ENCODE measurements at regions not wholly inside any gene's neighbourhood (a gene's known extent, or its start where the extent isn't known, plus 50 kb on each side); places are given as distances from the start of the nearest gene placed in this dataset.
A peak's percentile ranks its signal among the peaks of the same experiment; 100 is the strongest.

- Histone ChIP-seq H3K27ac (no peak overlapping the region), H3K27me3 (no peaks in the 10 kb centered on the region), H3K9me3 (no peaks in the 10 kb centered on the region), H3K4me1 (no peaks in the 10 kb centered on the region), H3K36me3 (replicated peaks in 1 of 2; ENCODE audit: insufficient read depth in 1 of 2, low read depth in 2 of 2) (no peaks in the 10 kb centered on the region), H3K4me3 (no peak overlapping the region)
- intact Hi-C loops (cut with DNase I) = no loop called here
- ATAC-seq (no peak), DNase-seq (no peak)
- WGBS, 2 donors = 63 to 74% methylated on average over 2 of the region's 2 CpGs
- TF ChIP-seq CTCF (IDR thresholded peaks at IDR 0.05) (no peak), POLR2A (IDR thresholded peaks at IDR 0.05) (no peak)
These were observed 432.3 kb downstream of the PLPP3 start for GRCh38 chr1:56147034-56147433.

GRCh38 chr1:56146449-56146848, 432.9 kb downstream of the PLPP3 start:
- Histone ChIP-seq H3K27me3 (no peaks in the 10 kb centered on the region), H3K27ac (no peak overlapping the region), H3K4me1 (no peaks in the 10 kb centered on the region), H3K4me3 (no peak overlapping the region), H3K36me3 (replicated peaks in 1 of 2; ENCODE audit: insufficient read depth in 1 of 2, low read depth in 2 of 2) (no peaks in the 10 kb centered on the region), H3K9me3 (no peaks in the 10 kb centered on the region)
- 81 to 87% methylated on average over 2 of the region's 2 CpGs for WGBS, 2 donors
- ATAC-seq = no peak
- intact Hi-C loops (cut with DNase I) = no loop called here
- TF ChIP-seq CTCF (IDR thresholded peaks at IDR 0.05) (no peak), POLR2A (IDR thresholded peaks at IDR 0.05) (no peak)
- peak in 1 of 4 donors; percentile 3 for DNase-seq

- ATAC-seq (no peak), DNase-seq (no peak)
- intact Hi-C loops (cut with DNase I) = no loop called here
- Histone ChIP-seq H3K9me3 (no peaks in the 10 kb centered on the region), H3K27ac (no peak overlapping the region), H3K27me3 (no peaks in the 10 kb centered on the region), H3K4me3 (no peak overlapping the region), H3K36me3 (replicated peaks in 1 of 2; ENCODE audit: insufficient read depth in 1 of 2, low read depth in 2 of 2) (no peaks in the 10 kb centered on the region), H3K4me1 (no peaks in the 10 kb centered on the region)
- WGBS, 2 donors = 73 to 82% methylated on average over 1 of the region's 1 CpG
- TF ChIP-seq POLR2A (IDR thresholded peaks at IDR 0.05) = no peak
- no peak for TF ChIP-seq CTCF (IDR thresholded peaks at IDR 0.05)
These were observed 433.8 kb downstream of the PLPP3 start for GRCh38 chr1:56145581-56145980.

GRCh38 chr1:56142301-56142700, 437.1 kb downstream of the PLPP3 start:
- DNase-seq (no peak), ATAC-seq (no peak)
- Histone ChIP-seq H3K27ac (no peak overlapping the region), H3K4me1 (no peaks in the 10 kb centered on the region), H3K9me3 (no peaks in the 10 kb centered on the region), H3K36me3 (replicated peaks in 1 of 2; ENCODE audit: insufficient read depth in 1 of 2, low read depth in 2 of 2) (no peaks in the 10 kb centered on the region), H3K27me3 (no peaks in the 10 kb centered on the region), H3K4me3 (no peak overlapping the region)
- no peak for TF ChIP-seq POLR2A (IDR thresholded peaks at IDR 0.05)
- no peak for TF ChIP-seq CTCF (IDR thresholded peaks at IDR 0.05)
- WGBS, 2 donors = 61 to 75% methylated on average over 1 of the region's 1 CpG
- intact Hi-C loops (cut with DNase I) = no loop called here

- H3K36me3 ChIP-seq (replicated peaks in 1 of 2; ENCODE audit: insufficient read depth in 1 of 2, low read depth in 2 of 2) = no peaks in the 10 kb centered on the region
- intact Hi-C loops (cut with DNase I) = no loop called here
- H3K27ac ChIP-seq = no peak overlapping the region
- no peak for DNase-seq
- TF ChIP-seq POLR2A (IDR thresholded peaks at IDR 0.05) (no peak), CTCF (IDR thresholded peaks at IDR 0.05) (no peak)
- no peaks in the 10 kb centered on the region for H3K4me1 ChIP-seq
- no peak for ATAC-seq
- 53 to 80% methylated on average over 5 of the region's 5 CpGs for WGBS, 2 donors
- H3K27me3 ChIP-seq = no peaks in the 10 kb centered on the region
- H3K9me3 ChIP-seq = no peaks in the 10 kb centered on the region
- H3K4me3 ChIP-seq = no peak overlapping the region
These were observed 439.5 kb downstream of the PLPP3 start for GRCh38 chr1:56139836-56140235.
